Left colon (tissue), 2 donors: ENCODE measurements at regions not wholly inside any gene's neighbourhood (a gene's known extent, or its start where the extent isn't known, plus 50 kb on each side); places are given as distances from the start of the nearest gene placed in this dataset.
"Not testable (repeated sequence)": the region's sequence is repeated elsewhere in the genome, so short reads cannot be mapped to it uniquely, and the experiment has no call there.

Experiments
- ATAC-seq: fragments of 200-7000 bp; cut with Tn5 transposase; one replicate; pipeline ENCODE4 v1.9.1; 2020; ENCODE audit warnings: mild to moderate bottlenecking, moderate library complexity
- DNase-seq, 2 donors: peaks; one replicate each; pipeline ENCODE4 v3.0.0-alpha.2; 2020
- intact Hi-C, 2 donors: fragments of 100-400 bp; cut with DNase I in 1 of 2; cut with micrococcal nuclease in 1 of 2; formaldehyde crosslinking; loops; one replicate each; pipeline versions ENCODE4 v1.11.2 to v1.14.0; 2022; cut with DNase I, micrococcal nuclease
- donor health status: DM: no; HTN: no; CAD: no.
- donor health status: DM: yes; HTN: yes; CAD: no.

DNA sequence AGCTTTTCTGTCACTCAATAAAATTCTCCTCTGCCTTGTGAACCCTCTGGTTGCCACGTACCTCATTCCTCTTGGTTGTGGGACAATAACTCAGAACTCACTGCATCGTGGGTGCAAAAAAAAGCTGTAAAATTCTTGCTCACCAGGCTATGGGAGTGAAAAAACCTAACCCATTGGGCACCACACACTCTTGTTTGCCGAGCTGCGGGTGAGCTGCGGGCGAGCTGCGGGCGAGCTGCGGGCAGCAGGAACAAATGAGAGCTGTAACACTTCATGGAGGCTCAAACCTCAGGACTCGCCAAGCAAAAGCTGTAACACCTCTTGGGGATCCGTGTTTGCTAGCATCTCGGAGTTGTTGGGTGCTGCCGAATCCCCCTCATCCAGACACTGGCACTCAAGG lies 641.3 kb upstream of the CHRM3 start:
- intact Hi-C loops = no loop called here
- DNase-seq (no peak), ATAC-seq (no peak)

DNA sequence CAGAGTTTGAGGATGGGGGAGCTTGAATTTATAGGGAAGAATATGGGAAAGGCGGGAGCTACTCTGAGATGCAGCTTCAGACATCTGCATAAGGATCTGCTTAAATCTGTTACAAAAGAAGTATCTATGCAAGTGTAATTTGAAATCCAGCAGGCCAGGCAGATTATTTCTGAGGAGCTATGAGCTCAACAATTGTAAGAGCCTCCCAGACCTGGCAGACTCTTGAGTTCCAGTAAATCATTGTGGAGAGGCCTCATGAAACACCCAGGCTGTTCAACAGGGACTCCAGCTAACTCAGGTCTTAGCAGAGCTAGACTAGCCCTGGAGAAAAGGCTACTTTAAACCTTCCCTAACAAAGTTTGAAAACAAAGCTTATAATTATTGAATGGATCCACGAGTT lies 647.5 kb upstream of the CHRM3 start:
- no peak for DNase-seq
- ATAC-seq = no peak
- intact Hi-C loops = no loop called here

- ATAC-seq (no peak), DNase-seq (no peak)
- intact Hi-C loops = no loop called here
Observed at GRCh38 chr1:238727670-238728069, 658.7 kb upstream of the CHRM3 start.

DNA sequence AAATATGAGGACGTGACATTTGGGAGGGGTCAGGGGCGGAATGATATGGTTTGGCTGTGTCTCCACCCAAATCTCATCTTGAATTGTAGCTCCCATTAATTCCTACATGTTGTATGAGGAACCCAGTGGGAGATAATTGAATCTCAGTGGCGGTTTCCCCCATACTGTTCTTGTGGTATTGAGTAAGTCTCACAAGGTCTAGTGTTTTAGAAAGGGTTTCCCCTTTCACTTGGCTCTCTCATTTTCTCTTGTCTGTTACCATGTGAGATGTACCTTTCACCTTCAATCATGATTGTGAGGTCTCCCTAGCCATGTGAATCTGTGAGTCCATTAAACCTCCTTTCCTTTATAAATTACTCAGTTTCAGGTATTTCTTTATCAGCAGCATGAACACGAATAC lies 663.6 kb upstream of the CHRM3 start:
- intact Hi-C loops = no loop called here
- ATAC-seq (no peak), DNase-seq (no peak)

DNA sequence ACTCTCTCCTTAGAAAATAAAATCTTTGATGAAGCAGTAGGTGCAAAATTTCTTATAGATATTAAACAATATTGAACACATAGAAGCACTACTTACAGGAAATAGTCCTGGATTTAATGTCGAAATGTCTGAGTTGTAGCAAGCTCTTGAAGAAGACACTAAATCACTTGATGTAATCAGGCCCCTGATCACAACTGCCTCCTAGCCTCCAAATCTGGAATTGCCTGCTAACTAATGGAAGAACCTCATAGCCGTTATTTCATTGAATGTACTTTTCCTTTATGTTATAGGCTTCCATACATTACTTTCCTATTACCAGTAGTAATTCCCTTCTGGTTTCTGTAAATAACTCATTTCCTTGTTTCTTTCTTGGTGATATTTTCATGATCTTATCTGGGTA lies 675.7 kb upstream of the CHRM3 start:
- intact Hi-C loops = no loop called here
- ATAC-seq = no peak

DNA sequence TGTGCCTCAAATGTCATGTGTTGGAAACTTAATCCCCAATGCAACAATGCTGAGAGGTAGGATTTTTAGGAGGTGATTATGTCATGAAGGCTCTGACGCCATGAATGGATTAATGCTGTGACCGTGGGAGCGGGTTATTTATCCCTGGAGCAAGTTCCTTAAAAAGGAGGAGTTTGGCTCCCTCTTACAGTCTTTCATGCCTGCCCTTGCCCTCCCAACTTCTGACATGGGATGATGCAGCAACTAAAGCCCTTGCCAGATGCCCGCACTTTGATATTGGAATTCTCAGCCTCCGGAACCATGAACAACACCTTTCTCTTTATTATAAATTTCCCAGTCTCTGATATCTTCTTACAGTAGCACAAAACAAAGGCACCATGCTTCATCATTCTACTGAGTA lies 685.3 kb upstream of the CHRM3 start:
- intact Hi-C loops = no loop called here
- ATAC-seq = no peak
- DNase-seq = no peak

More for the DNA sequence above, 675.7 kb upstream of the CHRM3 start:
- no peak for DNase-seq

- ATAC-seq (no peak), DNase-seq (no peak)
- intact Hi-C loops = no loop called here
Observed at GRCh38 chr1:238690415-238690814, 696.0 kb upstream of the CHRM3 start.

DNA sequence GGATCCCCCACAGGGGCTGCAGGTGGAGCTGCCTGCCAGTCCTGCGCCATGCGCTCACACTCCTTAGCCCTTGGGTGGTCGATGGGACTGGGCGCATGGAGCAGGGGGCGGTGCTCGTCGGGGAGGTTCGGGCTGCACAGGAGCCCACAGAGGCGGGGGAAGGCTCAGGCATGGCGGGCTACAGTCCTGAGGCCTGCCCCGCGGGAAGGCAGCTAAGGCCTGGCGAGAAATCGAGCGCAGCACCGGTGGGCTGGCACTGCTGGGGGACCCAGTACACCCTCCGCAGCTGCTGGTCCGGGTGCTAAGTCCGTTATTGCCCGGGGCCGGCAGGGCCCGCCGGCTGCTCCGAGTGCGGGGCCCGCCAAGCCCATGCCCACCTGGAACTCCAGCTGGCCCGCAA lies 701.8 kb upstream of the CHRM3 start:
- intact Hi-C loops, DNase-seq, ATAC-seq: not testable (repeated sequence)

DNA sequence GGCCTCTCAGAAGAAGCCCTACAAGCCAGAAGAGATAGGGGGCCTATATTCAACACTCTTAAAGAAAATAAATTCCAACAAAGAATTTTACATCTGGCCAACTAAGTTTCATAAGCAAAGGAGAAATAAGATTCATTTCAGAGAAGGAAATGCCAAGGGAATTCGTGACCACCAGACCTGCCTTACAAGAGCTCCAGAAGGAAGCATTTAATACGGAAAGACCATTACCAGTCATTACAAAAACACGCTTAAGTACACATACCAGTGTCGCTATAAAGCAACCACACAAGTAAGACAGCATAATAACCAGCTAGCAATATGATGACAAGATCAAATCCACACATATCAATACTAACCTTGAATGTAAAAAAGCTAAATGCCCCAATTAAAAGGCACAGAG lies 704.9 kb upstream of the CHRM3 start:
- no peak for ATAC-seq
- no peak for DNase-seq
- intact Hi-C loops = no loop called here

DNA sequence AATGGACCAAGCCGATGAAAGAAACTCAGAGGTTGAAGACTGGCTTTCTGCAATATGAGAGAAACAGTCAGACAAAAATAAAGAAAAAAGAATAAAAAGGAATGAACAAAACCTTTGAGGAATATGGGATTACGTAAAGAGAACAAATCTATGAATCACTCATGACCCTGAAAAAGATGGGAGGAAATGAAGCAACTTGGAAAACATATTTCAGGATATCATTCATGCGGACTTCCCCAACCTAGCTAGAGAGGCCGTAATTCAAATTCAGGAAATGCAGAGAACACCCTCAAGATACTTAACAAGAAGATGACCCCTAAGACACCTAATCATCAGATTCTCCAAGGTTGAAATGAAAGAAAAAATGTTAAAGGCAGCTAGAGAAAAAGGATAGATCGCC lies 705.3 kb upstream of the CHRM3 start:
- DNase-seq = no peak
- intact Hi-C loops = no loop called here
- no peak for ATAC-seq

- ATAC-seq = no peak
- intact Hi-C loops = no loop called here
- DNase-seq = no peak
Observed at GRCh38 chr1:238677567-238677966, 708.8 kb upstream of the CHRM3 start.

GRCh38 chr1:238675221-238675620 lies 711.1 kb upstream of the CHRM3 start:
- intact Hi-C loops = no loop called here
- DNase-seq = no peak
- no peak for ATAC-seq

- intact Hi-C loops = no loop called here
- DNase-seq (no peak), ATAC-seq (no peak)
Observed at GRCh38 chr1:238674316-238674715, 712.1 kb upstream of the CHRM3 start.

GRCh38 chr1:238673561-238673960 lies 712.8 kb upstream of the CHRM3 start:
- intact Hi-C loops = no loop called here
- ATAC-seq (no peak), DNase-seq (no peak)

- ATAC-seq (no peak), DNase-seq (no peak)
- intact Hi-C loops = no loop called here
Observed at GRCh38 chr1:238672806-238673205, 713.6 kb upstream of the CHRM3 start.

DNA sequence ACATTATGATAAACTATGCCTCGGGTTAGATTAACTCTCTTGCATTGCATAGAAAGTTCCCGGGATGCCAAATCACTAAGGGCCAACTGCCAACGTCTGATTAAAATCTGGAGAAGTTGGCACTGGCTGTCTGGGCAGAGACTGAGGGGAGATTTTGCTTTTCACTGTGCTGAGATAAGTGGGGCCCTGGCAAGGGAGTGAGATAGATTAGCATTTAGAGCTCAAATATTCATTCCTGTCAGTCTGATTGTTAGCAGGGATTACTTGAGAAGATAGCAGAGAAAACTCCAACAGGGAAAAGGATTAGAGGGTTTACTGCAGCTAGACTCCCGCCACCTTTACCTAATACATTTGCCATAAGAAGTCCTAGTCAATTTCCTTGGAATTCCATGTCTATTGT lies 714.1 kb upstream of the CHRM3 start:
- intact Hi-C loops = no loop called here
- DNase-seq (no peak), ATAC-seq (no peak)

GRCh38 chr1:238664139-238664538 lies 722.2 kb upstream of the CHRM3 start:
- intact Hi-C loops = no loop called here
- no peak for ATAC-seq
- no peak for DNase-seq

- DNase-seq (no peak), ATAC-seq (no peak)
- intact Hi-C loops = no loop called here
Observed at GRCh38 chr1:238660849-238661248, 725.5 kb upstream of the CHRM3 start.

DNA sequence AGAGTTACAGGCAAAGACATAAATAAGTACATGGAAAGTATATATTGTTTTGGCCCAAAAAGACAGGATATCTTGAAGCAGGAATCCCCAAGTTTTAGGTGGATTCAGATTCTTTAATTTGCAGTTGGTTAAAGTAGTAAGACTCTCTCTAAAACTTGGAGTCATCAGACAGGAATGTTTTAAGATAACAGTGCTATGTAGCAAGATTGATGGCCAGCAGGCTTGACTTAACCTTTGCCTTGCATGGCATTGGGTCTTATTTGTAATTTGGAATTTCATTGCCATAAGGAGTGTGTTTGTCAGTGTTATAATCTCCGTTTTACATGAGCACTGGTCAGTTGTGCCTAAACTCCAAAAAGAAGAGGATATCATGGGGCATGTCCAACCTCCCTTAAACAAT lies 727.6 kb upstream of the CHRM3 start:
- intact Hi-C loops = no loop called here
- no peak for DNase-seq
- no peak for ATAC-seq

DNA sequence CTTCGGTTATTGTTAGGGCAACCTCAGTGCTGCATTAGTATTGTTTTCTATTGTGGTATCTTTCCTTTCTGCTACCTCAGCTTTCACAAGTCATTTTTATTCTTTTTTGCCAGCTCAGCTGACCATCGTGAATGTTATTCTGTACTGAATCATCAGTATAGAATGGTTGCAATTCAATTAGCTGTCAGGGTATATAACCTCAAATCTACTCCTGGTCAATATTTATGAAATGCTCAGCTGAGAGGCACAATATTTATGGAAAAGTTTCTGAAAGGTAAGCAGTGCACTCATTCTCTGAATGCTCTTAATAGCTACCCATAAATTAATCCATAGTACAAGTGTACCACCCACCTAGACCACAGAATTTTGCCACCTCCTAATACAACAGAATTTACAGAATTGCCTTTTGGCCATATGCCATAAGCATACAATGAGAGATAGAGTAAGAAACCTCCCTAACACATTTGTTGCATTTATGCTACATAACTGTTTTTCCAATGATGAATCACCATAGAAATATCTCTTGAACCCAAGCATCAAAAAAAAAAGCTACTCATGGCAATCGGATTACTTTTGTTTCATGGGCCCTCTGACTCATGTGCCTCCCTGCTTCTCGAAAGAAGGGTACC lies 732.6 kb upstream of the CHRM3 start:
- ATAC-seq (no peak), DNase-seq (no peak)
- intact Hi-C loops = no loop called here

GRCh38 chr1:238652346-238652968 lies 733.9 kb upstream of the CHRM3 start:
- intact Hi-C loops = no loop called here
- ATAC-seq (no peak), DNase-seq (no peak)
